GM12891 (cell line): ENCODE measurements at regions not wholly inside any gene's neighbourhood (a gene's known extent, or its start where the extent isn't known, plus 50 kb on each side); places are given as distances from the start of the nearest gene placed in this dataset.

Source experiments
- POLR2A ChIP-seq: IDR thresholded peaks from 2 replicates; pipeline ENCODE4 v1.6.1; 2011; ENCODE audit warnings: low read depth, low read length, control low read depth
- POLR2AphosphoS5 ChIP-seq: IDR thresholded peaks from 2 replicates; pipeline ENCODE4 v1.6.1; 2011; ENCODE audit warnings: low read depth, low read length, control low read depth
- SPI1 ChIP-seq: IDR thresholded peaks from 2 replicates; pipeline ENCODE4 v1.6.1; 2011; ENCODE audit warnings: low read depth, low read length, control low read depth
- TAF1 ChIP-seq: IDR thresholded peaks from 2 replicates; pipeline ENCODE4 v1.6.1; 2011; ENCODE audit warnings: low read depth, low read length, control low read depth

DNA sequence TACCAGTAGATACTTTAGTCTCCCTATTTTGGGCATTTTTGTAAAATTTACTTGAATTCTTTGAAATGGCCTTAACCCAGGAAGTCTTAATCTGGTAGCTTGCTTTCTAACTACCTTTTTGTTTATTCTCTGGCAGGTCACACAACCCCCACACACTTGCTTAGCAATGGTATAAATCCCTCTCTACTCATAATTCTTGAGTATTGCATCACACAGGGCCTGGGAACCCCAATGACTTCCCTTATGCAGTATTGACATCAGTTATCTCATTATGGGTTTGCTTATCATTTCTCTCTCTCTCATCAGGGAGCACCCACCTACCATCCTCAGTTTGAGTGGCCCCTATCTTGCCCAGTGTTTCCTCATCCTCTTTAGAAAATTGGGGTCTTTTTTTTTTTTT is 207.1 kb downstream of the KCNS3 start:
- no peak for TF ChIP-seq POLR2A
- no peak for TF ChIP-seq POLR2AphosphoS5
- TF ChIP-seq SPI1, result no peak
- TF ChIP-seq TAF1, result no peak
